Kasumi-1 (cell line): ENCODE measurements at regions not wholly inside any gene's neighbourhood (a gene's known extent, or its start where the extent isn't known, plus 50 kb on each side); places are given as distances from the start of the nearest gene placed in this dataset.
"Not testable (repeated sequence)": the region's sequence is repeated elsewhere in the genome, so short reads cannot be mapped to it uniquely, and the experiment has no call there.

Experiments used
- DNase-seq, 2 experiments: peaks; one replicate each; lab custom pipeline; 2025; lab: John Stamatoyannopoulos, UW

- no peak for DNase-seq
Observed at GRCh38 chr6:169101036-169101805, 152.4 kb downstream of the THBS2 start.

DNA sequence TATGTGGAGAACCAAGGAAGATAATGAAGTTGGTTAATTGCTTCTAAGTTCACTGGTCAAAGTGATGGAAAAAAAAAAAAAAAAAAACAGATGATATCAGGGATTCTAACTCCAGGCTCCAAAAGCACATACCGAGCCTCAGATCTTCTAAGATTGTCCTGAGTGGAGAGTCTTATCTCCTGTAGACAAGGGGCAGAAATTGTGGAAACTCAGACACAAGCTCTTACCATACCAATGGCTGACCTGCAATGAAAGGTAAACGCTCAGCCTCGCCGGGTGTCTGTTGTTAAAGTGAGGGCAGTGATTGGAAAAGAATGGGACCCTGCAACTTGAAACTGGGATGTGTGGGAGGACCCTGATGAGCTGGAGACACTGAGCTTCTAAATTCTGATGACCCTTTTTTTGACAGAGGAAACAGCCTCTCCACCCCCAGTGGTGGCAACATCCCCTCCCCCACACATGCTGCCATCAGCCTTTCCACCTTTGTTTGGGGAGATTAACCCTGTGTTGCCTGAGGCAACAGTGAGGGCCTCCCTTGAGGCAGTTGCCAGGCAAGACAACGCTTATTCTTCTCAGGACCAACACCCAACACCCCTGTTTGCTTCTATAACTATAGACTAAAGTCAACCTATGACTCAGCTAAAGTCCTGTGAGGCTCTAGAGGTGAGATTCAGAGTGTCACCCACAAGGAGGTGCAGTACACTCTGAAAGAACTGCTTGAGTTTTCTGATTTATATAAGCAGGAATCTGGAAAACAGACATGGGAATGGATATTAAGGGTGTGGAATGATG is 154.0 kb downstream of the THBS2 start:
- no peak for DNase-seq

GRCh38 chr6:169098651-169099050 is 155.0 kb downstream of the THBS2 start:
- DNase-seq = not testable (repeated sequence)

DNA sequence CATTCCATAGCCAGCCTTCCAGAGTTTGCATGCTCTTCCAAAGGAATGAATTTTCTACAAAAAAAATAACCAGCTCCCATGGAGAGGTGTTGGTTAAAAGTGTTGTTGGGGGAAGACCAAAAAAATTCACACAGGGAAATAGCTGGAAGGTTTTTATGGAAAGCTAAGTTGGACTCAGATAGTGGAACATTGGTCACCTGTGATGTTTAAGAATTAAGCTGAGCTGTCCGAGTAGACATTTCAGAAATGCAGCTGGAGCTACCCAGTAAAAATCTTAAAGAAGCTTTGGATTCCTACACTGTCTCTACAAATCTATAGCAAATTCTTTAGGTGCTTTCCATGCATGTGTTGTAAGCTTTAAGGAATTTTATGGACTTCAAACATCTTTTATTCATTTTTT is 155.5 kb downstream of the THBS2 start:
- DNase-seq = no peak

GRCh38 chr6:169097381-169097959 is 156.2 kb downstream of the THBS2 start:
- DNase-seq = no peak

DNA sequence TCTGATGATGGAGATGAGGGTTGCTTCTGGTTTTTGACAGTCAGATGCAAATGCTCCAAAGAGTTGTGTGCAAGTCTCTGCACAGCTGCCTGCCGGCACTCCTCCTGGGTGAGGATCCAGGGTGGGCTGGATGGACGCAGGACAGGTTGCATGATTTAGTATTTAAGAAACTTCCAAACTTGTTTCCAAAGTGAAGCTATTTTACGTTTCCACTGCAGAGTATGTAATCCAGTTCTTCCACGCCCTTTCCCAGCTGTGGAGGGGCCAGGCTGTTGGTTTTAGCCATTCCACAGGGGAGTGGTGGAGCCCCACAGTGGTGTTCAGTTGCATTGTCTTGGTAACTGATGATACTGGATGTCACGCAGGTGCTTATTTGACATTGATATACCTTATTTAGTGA is 157.3 kb downstream of the THBS2 start:
- DNase-seq = no peak

DNA sequence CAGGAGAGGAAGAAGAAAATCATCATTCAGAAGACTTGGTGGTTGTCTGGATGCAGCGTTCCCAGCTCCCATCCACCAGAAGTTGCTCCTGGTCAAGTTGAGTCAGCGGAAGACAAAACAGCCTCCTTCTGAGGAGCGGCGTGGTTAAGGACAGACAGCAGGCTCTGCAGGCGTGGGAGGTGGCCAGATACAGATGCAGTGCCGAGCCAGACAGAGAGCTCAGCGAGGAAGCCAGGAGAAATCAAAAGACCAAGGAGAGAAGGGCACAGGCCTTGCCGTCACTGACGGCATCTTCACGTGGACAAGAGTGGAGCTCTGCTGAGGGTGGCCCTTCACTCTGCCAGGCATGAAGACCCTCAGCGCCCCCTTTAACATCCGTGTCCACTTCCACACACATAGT is 158.5 kb downstream of the THBS2 start:
- DNase-seq = no peak

DNA sequence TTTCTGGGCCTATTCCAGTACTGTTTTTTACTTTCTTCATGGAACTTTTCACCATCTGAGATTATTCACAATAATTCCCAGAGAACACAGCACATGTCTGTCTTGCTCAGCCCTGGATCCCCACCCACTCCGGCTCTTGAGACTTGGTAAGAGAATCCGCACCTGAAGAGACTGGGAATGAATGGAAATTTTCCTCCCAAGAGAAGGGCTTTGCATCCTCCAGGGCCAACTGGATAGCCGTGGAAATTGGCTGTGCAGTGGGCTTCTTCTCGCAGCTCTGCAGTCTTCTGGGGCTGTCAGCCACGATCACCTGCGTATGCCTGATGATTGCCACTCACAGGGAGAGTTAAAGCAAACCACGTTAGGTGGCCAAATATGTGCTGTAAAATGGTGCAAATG is 159.1 kb downstream of the THBS2 start:
- no peak for DNase-seq

DNA sequence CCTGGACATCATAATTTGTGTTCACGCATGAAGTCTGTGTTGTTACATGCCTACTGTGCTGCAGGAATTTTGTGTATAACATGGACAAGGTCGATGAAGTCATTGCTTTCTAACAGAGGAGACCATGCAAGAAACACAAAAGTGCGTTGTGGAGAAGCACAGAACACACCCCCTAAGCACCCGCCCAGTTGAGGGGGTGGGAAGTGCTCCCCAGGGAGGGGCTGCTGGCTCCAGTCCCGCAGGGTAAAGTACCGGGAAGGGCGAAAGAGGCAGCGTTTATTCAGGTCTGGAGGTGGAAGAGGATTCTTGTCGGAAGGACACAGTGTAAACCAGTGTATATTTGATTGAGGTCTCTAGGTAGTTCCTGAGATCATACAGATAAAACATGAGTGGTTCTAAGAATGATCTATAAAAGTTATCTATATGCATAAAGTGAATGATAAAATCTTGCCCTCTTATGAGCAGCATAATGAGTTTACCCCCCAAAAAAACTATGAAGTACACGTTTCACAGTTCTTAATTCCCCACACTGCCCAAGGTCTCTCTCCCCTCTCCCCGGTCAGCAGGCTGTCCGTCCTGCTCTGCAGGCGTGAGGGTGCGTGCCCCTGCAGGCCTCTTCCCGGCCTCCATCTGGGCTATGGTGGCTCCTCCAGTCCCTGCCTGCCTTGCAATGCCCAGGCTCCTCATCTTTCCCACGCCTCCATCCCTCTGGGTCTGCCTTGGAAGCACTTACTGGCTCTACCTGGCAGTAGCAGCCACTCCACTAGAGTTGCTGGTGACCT is 159.7 kb downstream of the THBS2 start:
- DNase-seq = no peak

GRCh38 chr6:169093066-169093723 is 160.5 kb downstream of the THBS2 start:
- no peak for DNase-seq

DNA sequence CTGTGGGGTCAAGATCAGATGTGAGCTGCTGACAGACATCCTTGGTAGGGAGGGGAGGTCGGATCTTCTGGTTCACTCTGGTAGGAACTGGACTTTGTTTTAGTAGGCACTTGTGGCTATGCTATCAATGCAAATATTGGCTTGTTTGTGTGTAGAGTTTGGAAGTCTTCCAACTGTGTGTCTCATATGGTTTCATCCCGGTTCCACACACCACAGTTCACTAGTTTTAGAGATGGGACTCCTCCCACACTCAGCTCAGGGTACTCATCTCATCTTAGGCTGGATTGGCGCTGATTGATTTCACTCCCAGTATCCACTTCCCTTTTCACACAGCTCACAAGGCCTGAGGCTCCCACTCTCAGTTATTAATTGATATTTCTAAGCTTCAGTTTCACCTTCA is 161.3 kb downstream of the THBS2 start:
- no peak for DNase-seq

- DNase-seq = not testable (repeated sequence)
Observed at GRCh38 chr6:169090514-169091127, 163.0 kb downstream of the THBS2 start.

- DNase-seq = no peak
Observed at GRCh38 chr6:169088762-169089161, 164.9 kb downstream of the THBS2 start.

DNA sequence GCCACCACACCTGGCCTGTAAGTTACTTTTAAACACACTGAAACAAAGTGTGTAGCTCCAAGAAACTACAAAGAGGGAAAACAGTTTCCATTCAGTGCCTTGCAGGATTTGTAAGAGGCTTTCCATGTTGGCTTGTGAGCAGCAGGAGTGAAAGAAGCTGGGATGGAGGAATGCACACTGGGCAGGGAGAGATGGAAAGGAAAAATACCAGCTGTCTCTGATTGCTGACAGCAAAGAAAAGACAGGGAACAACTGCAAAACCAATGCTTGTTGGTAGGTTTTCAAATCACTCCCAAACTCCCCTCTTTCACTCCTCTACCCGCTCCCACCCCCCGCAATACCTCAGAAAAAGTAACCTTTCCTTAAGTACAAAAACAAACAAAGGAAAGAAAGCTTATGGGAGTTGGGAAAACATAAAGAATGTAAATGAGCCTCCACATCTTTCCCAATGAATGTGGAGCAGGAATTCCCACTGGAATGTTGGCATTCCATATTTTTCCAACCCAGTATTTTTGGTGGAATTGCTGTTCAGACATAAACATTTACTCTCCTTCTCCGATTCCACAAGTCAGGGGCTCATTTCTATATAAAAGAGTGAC is 166.1 kb downstream of the THBS2 start:
- DNase-seq = no peak

DNA sequence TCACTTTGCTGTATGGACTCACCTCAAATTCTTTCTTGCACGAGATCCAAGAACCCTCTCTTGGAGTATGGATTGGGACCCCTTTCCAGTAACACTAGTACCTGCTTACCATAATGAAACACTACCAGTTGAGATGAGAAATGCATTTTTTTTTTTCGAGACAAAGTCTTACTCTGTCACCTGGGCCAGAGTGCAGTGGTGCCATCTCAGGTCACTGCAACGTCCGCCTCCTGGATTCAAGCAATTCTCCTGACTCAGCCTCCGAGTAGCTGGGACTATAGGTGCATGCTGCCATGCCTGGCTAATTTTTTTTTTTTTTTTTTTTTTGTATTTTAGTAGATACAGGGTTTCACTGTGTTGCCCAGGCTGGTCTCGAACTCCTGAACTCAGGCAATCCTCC is 167.0 kb downstream of the THBS2 start:
- not testable (repeated sequence) for DNase-seq

DNA sequence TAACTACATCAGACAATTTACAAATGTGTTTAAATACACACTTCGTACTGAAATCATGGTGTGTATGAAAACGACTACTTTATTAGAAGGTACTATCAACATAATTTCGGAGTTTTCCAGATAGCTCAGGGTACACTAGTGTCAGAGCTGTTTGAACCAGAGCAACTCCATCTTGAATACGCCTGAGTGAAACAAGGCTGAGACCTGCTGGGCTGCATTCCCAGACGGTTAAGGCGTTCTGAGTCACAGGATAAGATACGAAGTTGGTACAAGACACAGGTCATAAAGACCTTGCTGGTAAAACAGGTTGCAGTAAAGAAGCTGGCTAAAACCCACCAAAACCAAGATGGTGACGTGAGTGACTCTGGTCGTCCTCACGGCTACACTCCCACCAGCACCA is 167.6 kb downstream of the THBS2 start:
- DNase-seq = no peak

GRCh38 chr6:169085466-169085865 is 168.2 kb downstream of the THBS2 start:
- DNase-seq = no peak

- not testable (repeated sequence) for DNase-seq
Observed at GRCh38 chr6:169084557-169084956, 169.1 kb downstream of the THBS2 start.

DNA sequence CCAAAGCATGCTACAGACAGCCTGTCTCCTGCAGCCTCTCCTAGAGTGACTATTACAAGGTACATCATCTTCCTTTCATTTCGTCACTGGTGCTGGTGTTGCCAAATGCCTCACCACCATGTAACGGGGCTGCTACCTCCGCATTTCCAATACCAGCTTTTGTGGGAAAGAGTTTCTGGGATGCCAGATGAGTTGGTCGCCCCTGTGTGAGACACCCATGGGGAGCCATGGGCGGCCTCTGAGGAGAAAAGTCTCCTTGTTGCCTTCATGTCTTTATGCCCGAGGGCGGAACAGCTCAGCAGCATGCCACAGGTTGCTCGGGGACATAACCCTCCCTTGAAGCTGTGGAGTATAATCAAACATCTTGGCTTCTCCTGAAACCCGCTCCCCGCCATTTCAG is 169.6 kb downstream of the THBS2 start:
- no peak for DNase-seq

- DNase-seq = no peak
Observed at GRCh38 chr6:169083508-169083874, 170.2 kb downstream of the THBS2 start.
